ENCODE measurements at regions not wholly inside any gene's neighbourhood (a gene's known extent, or its start where the extent isn't known, plus 50 kb on each side); places are given as distances from the start of the nearest gene placed in this dataset.

- TF ChIP-seq, protein P1, sequence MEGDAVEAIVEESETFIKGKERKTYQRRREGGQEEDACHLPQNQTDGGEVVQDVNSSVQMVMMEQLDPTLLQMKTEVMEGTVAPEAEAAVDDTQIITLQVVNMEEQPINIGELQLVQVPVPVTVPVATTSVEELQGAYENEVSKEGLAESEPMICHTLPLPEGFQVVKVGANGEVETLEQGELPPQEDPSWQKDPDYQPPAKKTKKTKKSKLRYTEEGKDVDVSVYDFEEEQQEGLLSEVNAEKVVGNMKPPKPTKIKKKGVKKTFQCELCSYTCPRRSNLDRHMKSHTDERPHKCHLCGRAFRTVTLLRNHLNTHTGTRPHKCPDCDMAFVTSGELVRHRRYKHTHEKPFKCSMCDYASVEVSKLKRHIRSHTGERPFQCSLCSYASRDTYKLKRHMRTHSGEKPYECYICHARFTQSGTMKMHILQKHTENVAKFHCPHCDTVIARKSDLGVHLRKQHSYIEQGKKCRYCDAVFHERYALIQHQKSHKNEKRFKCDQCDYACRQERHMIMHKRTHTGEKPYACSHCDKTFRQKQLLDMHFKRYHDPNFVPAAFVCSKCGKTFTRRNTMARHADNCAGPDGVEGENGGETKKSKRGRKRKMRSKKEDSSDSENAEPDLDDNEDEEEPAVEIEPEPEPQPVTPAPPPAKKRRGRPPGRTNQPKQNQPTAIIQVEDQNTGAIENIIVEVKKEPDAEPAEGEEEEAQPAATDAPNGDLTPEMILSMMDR (IDR thresholded peaks at IDR 0.05 in 4 of 5, conservative IDR thresholded peaks at IDR 0.05 in 1 of 5), result no peak
- no peak for TF ChIP-seq POLR2A (IDR thresholded peaks at IDR 0.05)
Measured at GRCh38 chr7:86320889-86321288, 322.8 kb upstream of the GRM3 start.
